ENCODE measurements at regions not wholly inside any gene's neighbourhood (a gene's known extent, or its start where the extent isn't known, plus 50 kb on each side); places are given as distances from the start of the nearest gene placed in this dataset.

DNA sequence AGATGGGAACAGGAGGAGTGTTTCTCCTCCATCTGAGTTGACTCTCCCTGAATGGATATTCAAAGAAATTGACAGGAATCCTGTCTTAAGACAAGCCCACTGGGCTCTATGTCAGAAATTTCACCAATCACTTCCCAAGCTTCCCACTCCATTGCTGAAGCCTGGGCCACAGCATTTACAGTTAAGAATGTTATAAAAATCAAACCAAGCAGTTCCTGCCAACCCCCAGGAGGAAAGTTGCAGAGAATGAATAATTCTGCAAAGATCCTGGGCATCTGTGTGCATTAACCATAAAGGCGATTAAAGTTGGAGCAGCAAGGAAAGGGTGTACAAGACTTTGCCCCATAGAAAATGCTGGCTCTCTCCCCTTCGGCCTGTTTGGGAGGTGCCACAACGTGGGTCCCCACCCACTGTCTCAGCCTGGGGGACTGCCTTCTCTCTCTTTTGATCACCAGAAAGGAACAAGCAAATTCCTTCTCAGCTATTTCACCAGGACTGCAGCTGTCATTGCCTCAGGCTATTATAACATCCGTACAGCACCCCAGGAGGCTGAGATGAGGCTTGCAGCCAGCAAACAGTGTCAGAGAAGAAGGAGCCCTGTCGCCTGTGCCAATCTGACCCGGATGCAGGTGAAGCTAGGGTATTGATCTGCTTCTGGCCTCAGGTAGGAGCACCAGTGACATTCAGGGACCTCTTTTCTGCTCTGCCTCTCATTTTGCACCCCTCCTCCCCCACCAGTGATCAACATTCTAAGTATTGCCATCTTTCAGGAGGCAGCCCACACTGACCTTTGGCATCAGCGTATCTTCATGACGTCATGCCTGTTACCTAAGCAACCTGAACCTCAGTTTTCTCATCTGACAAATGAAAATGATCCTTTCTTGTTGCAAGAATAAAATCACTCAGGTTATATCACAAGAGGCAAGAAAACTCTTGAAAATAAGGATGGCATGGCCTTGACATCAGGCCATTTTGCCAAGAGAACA is 219.0 kb downstream of the SH3BP4 start:
- no peak for DNase-seq

DNA sequence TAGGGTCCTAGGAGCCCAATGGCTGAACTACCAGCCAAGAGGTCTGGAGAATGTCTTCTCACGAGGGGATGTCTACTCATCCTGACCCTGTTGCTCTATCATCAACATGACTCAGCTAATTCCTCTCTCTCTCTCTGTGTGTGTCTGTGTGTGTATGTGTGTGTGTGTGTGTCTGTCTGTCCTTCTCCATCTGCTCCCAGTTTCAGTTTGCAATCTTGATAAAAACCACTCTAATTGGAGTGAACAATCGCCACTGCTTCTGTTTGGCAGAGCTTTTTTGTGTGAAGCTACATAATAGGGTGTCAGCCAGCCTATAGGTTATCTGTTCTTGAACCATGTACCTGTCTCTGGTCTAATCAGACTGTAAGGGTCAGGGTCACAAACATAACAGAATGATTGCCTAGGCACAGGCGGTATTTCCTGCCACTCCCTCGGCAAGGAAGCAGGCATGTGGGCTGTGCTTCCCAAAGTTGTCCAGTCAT is 219.8 kb downstream of the SH3BP4 start:
- DNase-seq = no peak

DNA sequence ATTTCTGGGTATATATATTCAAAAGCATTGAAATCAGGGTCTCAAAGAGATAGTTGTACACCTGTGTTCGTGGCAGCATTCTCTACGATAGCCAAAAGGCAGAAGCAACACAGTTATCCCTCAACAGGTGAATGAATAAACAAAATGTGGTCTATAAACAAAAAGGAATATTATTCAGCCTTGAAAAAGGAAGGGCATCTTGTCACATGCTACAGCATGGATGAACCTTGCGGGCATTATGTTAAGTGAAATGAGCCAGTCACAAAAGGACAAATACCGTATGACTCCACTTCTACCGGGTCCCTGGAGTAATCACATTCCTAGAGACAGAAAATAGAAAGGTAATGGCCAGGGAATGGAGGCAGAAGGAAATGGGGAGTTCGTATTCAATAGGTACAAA is 228.8 kb downstream of the SH3BP4 start:
- no peak for DNase-seq

DNA sequence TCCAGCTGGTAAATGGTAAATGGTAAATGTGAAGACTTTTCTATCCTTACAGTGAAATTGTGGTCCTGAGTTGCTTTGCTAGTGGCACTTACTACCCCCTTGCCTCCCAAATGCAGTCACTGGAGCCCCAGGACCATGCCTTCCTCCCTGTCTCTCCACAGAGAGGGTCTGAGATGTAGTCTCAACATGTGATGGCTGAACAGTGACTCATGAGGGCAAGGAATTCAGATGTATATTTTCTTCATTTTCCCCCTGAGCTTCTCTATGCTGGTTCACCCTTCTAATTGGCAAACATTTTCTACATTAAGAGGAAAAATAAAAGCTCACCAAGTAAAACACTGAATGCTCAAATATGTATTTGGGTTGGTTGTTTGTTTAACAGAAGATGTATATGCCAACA is 232.0 kb downstream of the SH3BP4 start:
- DNase-seq = no peak

DNA sequence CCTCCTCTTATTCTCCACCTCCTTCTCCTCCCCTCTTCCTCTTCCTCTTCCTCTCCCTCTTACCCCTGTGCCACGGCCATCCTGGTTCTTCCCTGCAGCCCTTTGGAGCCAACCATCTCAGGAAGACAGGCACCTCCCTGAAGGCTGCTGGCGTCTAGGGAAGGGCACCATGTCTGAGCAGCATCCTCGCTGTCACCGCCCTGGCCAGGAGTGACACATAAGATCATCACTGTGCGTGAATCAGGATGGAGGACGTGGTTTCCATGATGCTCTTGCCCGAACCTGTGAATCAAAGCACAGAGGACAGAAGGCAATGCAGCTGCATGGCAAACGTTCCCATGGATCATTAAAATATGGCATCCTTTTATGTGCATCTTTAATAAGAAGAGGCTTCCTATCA is 236.0 kb downstream of the SH3BP4 start:
- DNase-seq = no peak

DNA sequence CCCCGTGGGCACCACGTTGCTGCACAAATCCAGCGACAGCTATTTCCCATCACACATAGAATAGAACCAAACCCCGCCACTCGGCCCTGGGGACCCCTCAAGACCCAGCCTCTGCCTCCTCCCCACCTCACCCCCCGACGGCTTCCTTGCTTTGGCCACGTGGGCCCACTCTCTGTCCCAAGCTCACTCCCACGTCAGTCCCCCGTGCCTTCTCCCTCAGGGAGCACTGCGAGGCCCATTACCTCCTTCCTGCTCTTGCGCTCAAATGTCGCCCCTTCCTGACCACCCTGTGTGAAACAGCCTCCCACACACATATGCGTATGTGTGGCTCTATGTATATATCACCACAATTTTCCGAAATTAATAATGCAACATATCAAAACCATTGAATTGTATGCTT is 239.7 kb downstream of the SH3BP4 start:
- DNase-seq = no peak

DNA sequence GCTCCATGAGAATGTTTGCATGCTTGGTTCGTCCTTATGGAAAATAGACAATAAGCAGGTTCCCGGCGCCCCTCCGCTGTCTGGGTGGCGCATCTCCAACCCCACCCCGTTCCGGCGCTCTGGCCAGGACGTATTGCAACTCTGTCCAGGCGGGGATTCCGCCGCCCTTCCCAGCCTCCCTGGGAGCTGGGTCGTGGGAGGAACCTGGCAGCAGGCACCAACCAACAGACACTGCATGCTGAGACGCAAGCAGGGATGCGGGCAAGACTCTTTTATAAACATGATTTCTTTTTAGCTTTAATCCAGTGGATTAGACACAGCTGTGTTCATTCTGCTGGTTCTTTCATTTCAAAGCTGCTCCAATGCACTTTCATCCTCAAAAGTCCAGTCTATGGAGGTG is 240.2 kb downstream of the SH3BP4 start:
- no peak for DNase-seq

DNA sequence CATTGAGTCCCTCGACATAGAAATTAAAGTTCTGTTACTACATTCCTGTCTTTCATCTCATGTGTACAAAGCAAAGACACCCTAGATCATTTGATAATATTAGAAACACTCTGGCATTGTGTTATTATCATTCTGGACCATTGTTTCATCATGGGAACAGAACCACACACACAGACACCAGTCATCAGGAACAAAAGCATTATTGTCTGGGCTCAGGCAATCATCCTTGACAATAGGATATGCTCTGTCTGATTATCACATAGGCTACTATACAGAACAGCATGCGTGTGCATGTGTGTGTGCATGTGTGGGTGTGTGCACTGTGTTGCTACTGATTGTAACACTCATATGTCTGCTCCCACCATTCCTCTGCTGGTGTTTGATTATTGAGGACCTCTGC is 242.5 kb downstream of the SH3BP4 start:
- no peak for DNase-seq

DNA sequence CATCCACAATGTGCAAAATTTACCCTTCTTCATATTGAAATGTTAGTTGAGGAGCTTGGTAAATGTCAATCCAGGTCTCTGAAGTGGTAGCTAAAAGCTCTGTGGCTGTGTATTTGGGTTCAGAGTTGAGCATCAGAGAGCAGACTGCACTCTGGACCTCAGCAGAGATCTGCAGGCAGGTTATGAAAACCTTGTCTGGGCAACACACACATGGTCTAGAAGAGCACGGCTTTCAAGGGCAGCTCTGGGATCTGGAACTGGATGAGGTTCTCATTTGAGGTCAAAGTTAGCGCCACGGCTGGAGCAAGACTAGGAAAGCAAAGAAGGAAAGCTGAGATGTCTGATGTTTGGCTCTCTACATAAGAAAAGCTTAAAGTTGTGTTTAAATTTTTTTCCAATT is 243.0 kb downstream of the SH3BP4 start:
- DNase-seq = no peak

DNA sequence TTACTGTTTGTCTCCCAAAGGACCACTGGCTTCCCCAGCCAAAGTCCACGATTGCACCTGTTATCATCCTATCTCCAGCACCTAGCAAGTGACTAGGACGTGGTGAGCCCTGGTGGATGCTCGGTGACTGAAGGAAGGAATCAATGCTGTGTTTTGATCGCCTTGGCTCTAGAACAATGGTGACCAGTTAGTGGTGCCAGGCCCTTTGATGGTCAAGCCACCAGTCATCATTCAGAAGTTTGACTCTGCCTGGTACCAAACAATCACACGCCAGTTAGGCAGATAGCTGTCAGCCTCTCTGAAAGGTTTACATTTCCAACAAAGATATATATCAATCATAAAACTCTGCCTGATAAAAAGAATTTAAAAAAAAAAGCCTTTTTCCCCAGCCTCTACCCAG is 244.1 kb downstream of the SH3BP4 start:
- DNase-seq = no peak

DNA sequence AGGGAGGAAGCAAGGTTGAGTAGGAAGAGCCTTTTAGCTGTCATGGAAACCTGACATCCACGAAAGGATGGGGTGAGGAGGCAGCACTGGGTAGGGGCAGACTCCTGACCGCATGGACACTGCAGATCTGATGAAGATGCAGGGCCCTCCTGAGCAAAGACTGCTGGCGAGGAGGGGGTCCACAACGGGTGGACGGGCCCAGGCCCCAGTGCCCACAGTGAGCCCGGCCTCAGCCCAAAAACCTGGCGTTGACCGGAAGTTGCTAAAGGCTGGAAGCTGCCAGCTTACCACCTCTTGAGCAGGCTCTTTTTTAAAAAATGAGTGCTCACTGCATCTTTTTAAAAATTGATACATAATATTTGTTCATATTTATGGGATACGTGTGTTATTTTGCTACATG is 247.3 kb downstream of the SH3BP4 start:
- no peak for DNase-seq

DNA sequence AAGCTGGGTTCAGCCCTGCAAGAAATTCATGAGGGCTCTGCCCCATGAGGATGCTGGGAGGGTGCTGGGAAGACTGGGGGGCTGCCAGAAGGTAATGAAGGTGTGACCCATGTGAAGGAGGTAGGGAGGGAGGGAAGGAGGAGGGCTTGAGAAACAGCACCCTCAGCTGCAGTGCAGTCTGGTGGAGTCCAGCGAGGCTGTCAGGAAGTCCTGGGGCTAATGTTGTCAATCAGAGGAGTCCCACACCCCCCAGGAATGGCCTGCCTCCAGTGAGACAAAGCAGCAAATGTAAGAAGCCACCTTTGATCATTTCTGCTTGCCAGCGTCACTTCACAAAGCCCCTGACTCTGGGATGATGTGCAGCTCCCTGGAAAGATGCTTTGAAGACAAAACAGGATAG is 248.4 kb downstream of the SH3BP4 start:
- DNase-seq = no peak

DNA sequence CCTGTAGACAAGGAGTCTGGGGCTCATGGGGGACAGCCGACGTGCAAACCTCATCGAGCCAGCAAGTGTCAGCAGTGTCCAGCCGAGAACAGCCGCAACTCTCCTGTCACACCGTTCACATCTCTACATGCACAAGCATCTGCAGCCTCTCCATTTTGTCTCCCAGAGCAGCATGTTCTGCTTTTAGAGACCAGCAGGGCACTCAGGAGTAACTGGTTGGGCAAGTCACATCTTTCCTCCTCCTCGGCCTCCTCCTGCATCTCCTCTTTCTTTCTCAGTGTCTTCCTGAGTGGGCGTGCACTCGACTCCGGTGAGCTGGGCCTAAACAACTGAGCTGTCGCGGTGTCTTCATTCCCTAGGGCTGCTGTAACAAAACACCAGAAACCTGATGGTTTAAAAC is 249.9 kb downstream of the SH3BP4 start:
- no peak for DNase-seq

DNA sequence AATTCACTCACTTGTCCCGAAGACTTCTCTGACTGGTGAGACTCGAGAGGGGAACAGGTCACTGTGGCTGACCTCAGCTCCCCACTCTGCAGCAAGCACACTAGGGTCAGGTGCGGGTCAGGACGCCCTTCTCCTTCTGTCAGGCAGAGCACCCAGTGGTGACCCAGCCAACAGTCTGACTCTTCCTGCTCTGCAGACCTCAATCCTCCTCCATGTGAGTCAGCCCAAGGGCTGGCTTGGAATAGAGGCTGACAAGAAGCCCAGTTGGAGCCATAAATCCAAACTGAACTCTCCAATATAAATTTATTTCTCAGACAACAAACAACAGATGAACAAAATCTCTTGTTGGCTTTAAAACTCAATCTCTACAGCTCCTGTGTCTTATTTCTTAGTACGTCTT is 253.1 kb downstream of the SH3BP4 start:
- DNase-seq = no peak

DNA sequence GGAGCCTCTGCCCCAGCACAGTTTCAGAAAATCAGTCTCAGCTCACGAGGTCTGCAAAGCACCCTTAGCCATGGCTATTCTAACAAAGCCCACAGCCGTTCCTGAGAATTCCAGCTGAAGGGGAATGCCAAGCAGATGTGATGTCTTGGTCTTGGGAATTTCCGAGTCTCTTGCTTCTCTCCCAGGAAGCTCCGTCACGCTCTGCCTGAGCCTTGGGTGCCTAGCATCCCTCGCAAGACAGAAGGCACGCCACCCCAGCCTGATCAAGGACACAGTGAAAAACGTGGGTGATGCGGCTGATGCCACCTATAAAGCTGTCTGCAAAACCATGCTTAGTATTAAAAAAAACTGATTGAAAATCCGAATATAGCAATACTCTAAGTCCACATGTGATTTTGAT is 254.6 kb downstream of the SH3BP4 start:
- DNase-seq = no peak

DNA sequence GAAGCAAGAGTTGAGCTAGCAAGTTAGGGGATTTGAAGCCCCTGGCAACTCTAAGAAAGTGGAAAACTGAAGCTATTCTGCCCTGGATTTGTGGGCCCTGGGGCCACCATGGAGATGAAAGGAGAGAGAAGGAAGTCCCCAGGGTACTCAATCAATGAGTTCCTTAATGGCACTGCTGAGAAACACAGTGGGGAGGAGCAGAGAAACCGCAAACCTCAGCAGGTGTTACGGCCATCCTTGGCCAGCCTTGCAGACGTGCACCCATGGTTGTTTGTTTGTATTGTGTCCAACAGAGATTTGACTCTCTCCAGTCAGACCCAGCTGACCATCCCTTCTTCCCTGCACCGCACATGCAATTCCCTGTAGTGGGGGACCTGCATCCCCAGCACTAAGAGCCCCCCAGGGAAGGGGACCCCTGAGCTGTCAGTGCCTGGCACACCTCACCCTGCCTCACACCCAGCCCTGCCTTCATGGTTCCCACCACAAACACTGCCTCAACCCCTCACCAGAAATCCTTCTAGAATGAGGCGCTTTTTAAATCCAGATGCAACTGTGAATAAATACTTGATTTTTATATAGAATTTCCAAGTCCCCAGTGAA is 255.3 kb downstream of the SH3BP4 start:
- DNase-seq = no peak

DNA sequence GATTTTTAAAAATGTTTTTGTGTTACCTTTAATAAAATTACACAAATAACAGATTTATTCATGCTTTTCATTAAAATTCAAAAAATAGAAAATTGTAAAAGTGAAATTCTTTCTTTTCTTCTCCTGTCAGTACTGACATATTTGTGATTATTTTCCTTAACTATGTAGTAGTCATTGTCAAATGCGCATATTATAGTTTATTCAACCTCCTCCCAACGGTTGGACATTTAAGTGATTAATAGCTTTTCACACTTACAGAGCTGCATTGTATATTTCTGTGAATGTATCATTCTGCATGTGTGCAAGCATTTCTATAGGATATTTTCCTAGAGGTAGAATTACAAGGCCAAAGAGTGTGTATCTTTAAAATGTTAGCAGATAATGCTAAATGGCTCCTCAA is 259.2 kb downstream of the SH3BP4 start:
- DNase-seq = no peak

DNA sequence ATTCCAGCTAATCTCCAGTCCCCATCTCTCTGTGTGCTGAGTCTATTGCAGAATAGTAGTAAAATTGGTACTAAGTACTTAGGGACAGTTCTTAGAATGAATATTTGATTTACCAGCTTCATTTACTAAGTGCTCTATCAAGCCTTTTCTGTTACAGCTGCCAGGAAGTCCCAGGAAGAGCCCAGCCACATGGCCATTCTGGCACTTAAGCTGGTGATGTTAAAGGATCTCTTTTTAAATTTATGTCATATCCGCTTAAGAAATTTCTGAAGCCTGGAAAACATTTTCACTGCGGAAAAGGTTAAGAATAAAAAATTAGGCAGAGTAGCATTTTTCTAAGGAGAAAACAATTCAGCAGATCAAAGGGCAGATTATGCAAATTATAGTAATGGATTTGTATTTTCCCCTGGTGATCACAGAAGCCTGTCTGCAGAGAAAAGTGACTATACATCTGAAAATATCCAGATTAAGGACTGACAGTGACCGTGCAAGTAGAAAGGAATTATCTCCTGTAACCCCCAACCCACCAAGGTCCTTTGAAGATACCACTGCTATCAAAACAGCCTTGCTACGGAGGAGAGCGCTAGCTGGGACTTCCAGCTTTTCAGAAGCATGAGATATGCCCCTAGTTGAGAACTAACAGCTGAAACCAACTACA is 260.8 kb downstream of the SH3BP4 start:
- no peak for DNase-seq

DNA sequence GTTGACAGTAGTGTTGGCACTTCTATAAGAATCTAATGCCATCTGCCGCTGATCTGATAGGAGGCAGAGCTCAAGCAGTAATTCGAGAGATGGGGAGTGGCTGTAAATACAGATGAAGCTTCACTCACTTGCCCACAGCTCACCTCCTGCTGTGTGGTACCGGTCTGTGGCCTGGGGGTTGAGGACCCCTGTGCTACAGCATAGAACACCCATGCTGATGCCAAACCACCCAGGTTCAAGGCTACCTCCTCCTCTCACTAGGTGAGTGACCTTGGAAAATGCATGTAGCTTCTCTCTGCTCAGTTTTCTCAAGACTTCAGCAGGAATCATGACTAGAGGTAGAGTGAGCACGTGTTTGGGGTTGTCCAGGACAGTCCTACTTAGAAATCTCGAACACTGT is 263.4 kb downstream of the SH3BP4 start:
- DNase-seq = no peak

DNA sequence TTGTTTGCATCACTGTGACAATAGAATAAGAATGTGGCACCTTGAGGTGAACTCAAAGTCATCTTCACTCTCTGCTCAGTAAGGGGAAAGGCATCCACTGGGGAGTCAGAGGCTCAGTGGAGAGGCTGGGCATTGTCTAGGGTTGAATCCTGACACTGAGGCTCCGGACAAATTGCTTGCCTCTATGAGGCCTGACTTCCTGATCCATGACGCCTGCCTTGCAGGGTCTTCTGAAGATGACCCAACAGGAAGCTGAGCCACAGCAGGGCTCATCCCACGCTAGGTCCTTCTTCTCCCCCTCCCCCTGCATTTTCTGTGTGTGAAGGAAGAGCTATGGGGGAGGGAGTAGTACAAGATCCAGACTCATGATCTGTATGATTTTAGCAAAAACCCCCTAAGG is 265.1 kb downstream of the SH3BP4 start:
- no peak for DNase-seq

DNA sequence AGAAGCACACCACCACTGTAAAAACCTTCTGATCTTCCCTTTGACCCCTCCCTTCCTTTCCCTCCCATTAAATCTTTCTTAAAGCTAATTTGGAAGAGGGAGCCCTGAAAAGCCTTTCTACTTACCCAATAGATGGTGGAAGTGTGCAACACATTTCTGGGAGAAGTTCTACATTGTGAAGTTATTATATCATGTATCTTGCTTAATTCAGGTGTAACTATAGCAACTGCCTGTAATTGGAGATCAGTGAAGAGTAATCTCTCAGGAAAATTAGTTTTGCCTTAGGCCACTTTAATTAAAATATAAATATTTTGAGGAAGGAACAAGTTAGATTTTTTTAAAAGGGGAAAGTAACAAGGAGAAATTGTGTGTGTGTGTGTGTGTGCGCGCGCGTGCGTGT is 266.0 kb downstream of the SH3BP4 start:
- DNase-seq = no peak

DNA sequence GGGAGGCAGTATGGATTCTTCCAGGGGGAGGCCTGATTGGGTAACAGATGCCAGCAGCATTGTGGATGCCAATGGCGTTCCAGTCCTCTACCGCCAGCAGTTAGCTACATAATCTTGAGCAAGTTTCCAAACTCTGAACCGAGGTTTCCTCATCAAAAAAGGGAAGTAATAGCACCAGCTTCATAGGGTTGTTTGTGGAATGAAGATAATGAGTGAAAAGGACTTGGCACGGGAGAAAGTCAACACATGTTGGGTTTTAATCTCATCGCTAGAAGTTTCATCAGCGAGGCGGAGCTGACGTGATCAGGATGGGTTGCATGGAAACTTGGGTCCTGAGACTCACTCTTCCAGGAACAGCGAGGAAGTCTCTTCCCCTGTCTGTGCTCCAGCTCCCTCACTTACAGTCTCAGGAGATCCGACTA is 266.7 kb downstream of the SH3BP4 start:
- no peak for DNase-seq

DNA sequence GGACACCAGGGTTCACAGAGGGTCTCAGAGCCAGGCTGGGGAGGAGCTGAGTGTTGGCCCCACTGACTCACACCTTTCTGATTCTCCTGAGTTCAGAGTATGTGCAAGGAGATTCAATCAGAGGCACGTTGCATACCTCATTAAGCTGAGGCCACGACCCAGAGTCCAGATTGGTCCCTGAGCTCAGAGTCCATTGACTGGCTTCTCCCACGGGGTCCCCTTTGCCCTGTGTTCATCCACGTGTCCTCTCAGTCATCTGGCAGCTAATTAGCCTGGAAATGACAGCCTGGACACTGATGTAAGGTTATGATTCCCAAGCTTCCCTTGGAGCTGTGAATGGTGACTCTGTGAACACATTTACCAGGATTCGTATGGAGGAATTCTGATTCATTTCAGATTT is 267.2 kb downstream of the SH3BP4 start:
- DNase-seq = no peak

DNA sequence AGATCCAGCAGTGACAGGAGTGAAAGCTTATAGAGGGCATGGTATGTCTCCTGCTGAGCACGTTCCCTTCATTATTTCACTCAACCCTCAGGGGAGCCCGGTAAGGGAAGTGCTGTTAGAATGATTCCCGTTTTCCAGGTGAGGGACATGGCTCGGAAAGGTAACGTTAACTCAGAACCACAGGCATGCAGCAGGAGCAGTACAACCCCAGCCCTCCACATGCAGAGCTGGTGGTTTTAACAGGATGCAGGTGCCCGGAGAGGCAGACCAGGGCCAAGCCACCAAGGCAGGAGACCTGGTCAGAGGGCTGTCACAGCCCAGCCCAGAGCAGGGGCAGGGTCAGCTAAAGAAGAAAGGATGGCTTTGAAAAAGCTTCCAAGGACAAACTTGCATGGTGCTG is 268.5 kb downstream of the SH3BP4 start:
- DNase-seq = no peak
